ENCODE measurements at regions not wholly inside any gene's neighbourhood (a gene's known extent, or its start where the extent isn't known, plus 50 kb on each side); places are given as distances from the start of the nearest gene placed in this dataset.

DNA sequence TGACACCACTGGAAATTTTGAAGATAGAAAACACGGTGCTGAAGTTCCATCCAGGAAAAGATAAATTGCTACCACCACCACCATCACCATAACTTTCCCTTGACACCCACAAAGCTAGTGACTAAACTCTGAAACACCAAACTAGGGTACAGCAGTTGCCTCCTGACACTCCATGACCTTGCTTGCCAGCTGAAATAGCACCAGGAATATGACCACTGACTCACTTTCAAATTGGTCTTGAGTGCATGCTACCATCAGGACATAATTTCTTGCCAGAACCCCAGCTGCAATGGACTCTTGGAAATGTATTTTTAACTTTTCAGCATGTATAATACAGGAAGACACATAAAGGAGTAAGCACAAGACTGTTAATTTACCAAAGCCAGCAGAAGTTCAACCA is 283.3 kb downstream of the CENPC start:
- TF ChIP-seq POLR2AphosphoS5 (IDR thresholded peaks at IDR 0.05; ENCODE audit: low read depth, low read length) (no peak), NFIC (IDR thresholded peaks at IDR 0.05; ENCODE audit: borderline replicate concordance) (no peak), CHD2 (IDR thresholded peaks at IDR 0.05; ENCODE audit: low read length, partially characterized antibody) (no peak), SMC3 (IDR thresholded peaks at IDR 0.05; ENCODE audit: low read depth, low read length) (no peak), RCOR1 (IDR thresholded peaks at IDR 0.05; ENCODE audit: low read length) (no peak), YY1 (IDR thresholded peaks at IDR 0.05; ENCODE audit: low read depth) (no peak), MXI1 (IDR thresholded peaks at IDR 0.05; ENCODE audit: low read depth, low read length) (no peak), GABPA (IDR thresholded peaks at IDR 0.05; ENCODE audit: low read depth) (no peak), RAD21 (IDR thresholded peaks at IDR 0.05; ENCODE audit: low read length) (no peak)
- TF ChIP-seq, protein P1, sequence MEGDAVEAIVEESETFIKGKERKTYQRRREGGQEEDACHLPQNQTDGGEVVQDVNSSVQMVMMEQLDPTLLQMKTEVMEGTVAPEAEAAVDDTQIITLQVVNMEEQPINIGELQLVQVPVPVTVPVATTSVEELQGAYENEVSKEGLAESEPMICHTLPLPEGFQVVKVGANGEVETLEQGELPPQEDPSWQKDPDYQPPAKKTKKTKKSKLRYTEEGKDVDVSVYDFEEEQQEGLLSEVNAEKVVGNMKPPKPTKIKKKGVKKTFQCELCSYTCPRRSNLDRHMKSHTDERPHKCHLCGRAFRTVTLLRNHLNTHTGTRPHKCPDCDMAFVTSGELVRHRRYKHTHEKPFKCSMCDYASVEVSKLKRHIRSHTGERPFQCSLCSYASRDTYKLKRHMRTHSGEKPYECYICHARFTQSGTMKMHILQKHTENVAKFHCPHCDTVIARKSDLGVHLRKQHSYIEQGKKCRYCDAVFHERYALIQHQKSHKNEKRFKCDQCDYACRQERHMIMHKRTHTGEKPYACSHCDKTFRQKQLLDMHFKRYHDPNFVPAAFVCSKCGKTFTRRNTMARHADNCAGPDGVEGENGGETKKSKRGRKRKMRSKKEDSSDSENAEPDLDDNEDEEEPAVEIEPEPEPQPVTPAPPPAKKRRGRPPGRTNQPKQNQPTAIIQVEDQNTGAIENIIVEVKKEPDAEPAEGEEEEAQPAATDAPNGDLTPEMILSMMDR (IDR thresholded peaks at IDR 0.05): no peak
- TF ChIP-seq, protein P2, sequence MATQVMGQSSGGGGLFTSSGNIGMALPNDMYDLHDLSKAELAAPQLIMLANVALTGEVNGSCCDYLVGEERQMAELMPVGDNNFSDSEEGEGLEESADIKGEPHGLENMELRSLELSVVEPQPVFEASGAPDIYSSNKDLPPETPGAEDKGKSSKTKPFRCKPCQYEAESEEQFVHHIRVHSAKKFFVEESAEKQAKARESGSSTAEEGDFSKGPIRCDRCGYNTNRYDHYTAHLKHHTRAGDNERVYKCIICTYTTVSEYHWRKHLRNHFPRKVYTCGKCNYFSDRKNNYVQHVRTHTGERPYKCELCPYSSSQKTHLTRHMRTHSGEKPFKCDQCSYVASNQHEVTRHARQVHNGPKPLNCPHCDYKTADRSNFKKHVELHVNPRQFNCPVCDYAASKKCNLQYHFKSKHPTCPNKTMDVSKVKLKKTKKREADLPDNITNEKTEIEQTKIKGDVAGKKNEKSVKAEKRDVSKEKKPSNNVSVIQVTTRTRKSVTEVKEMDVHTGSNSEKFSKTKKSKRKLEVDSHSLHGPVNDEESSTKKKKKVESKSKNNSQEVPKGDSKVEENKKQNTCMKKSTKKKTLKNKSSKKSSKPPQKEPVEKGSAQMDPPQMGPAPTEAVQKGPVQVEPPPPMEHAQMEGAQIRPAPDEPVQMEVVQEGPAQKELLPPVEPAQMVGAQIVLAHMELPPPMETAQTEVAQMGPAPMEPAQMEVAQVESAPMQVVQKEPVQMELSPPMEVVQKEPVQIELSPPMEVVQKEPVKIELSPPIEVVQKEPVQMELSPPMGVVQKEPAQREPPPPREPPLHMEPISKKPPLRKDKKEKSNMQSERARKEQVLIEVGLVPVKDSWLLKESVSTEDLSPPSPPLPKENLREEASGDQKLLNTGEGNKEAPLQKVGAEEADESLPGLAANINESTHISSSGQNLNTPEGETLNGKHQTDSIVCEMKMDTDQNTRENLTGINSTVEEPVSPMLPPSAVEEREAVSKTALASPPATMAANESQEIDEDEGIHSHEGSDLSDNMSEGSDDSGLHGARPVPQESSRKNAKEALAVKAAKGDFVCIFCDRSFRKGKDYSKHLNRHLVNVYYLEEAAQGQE (IDR thresholded peaks at IDR 0.05; ENCODE audit: low read depth, low read length): no peak
- TF ChIP-seq, protein P3, sequence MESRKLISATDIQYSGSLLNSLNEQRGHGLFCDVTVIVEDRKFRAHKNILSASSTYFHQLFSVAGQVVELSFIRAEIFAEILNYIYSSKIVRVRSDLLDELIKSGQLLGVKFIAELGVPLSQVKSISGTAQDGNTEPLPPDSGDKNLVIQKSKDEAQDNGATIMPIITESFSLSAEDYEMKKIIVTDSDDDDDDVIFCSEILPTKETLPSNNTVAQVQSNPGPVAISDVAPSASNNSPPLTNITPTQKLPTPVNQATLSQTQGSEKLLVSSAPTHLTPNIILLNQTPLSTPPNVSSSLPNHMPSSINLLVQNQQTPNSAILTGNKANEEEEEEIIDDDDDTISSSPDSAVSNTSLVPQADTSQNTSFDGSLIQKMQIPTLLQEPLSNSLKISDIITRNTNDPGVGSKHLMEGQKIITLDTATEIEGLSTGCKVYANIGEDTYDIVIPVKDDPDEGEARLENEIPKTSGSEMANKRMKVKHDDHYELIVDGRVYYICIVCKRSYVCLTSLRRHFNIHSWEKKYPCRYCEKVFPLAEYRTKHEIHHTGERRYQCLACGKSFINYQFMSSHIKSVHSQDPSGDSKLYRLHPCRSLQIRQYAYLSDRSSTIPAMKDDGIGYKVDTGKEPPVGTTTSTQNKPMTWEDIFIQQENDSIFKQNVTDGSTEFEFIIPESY (IDR thresholded peaks at IDR 0.05; ENCODE audit: borderline replicate concordance, low read depth): no peak
- TF ChIP-seq, protein P4, sequence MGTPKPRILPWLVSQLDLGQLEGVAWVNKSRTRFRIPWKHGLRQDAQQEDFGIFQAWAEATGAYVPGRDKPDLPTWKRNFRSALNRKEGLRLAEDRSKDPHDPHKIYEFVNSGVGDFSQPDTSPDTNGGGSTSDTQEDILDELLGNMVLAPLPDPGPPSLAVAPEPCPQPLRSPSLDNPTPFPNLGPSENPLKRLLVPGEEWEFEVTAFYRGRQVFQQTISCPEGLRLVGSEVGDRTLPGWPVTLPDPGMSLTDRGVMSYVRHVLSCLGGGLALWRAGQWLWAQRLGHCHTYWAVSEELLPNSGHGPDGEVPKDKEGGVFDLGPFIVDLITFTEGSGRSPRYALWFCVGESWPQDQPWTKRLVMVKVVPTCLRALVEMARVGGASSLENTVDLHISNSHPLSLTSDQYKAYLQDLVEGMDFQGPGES (IDR thresholded peaks at IDR 0.05; ENCODE audit: low read depth, low read length): no peak

Data from SK-N-SH (cell line).